ENCODE measurements at regions not wholly inside any gene's neighbourhood (a gene's known extent, or its start where the extent isn't known, plus 50 kb on each side); places are given as distances from the start of the nearest gene placed in this dataset.

DNA sequence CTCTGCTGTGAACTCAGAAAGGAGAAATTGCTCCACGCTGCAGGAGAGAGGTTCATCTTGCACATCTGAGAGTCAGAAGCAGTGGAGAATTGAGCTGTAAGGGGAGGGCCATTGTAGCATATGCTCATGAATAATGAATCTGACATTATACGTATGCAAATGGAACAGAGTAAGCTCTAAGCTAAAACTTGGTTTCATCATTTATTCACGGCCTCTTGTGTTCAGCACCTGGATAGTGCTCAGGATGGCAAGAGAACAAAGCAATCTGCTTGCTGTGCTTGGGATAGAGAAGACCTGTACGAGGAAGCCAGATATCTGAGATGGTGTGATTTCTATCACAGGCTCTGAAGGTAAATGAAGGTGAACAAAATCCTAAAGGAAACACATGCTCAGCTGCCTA, 87.9 kb upstream of the GCFC2 start:
- TF ChIP-seq, protein P1, sequence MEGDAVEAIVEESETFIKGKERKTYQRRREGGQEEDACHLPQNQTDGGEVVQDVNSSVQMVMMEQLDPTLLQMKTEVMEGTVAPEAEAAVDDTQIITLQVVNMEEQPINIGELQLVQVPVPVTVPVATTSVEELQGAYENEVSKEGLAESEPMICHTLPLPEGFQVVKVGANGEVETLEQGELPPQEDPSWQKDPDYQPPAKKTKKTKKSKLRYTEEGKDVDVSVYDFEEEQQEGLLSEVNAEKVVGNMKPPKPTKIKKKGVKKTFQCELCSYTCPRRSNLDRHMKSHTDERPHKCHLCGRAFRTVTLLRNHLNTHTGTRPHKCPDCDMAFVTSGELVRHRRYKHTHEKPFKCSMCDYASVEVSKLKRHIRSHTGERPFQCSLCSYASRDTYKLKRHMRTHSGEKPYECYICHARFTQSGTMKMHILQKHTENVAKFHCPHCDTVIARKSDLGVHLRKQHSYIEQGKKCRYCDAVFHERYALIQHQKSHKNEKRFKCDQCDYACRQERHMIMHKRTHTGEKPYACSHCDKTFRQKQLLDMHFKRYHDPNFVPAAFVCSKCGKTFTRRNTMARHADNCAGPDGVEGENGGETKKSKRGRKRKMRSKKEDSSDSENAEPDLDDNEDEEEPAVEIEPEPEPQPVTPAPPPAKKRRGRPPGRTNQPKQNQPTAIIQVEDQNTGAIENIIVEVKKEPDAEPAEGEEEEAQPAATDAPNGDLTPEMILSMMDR (IDR thresholded peaks at IDR 0.05), result no peak
- TF ChIP-seq POLR2A (IDR thresholded peaks at IDR 0.05), result no peak
- TF ChIP-seq EP300 (IDR thresholded peaks at IDR 0.05), result no peak
